CD14-positive monocyte (primary cell): ENCODE measurements at regions not wholly inside any gene's neighbourhood (a gene's known extent, or its start where the extent isn't known, plus 50 kb on each side); places are given as distances from the start of the nearest gene placed in this dataset.

Experiments
- DNase-seq, 3 donors: peaks; one replicate each; pipeline ENCODE4 v3.0.0-alpha.2; 2011 to 2022
- H2AFZ ChIP-seq: 2 replicates; pipeline ENCODE4 v1.6.0; 2012; ENCODE audit warnings: mild to moderate bottlenecking, low read depth, low read length, inconsistent platforms; ENCODE audit not compliant: insufficient read depth, poor library complexity, severe bottlenecking
- H3K27ac ChIP-seq, 2 donors: 1 replicate in 1 of 2; 2 replicates in 1 of 2; pipeline ENCODE4 v1.5.1; 2012 to 2013; ENCODE audit warnings: low read length in 2 of 2, control low read depth in 1 of 2, inconsistent platforms in 1 of 2, low read depth in 1 of 2, mild to moderate bottlenecking in 1 of 2
- H3K27me3 ChIP-seq, 2 donors: one replicate each; pipeline versions ENCODE4 v1.6.0 to v1.6.1; 2011 to 2013; ENCODE audit warnings: low read length in 2 of 2; ENCODE audit not compliant: control insufficient read depth in 2 of 2, insufficient read depth in 2 of 2
- H3K36me3 ChIP-seq, 2 donors: replicated peaks in 1 of 2; 1 replicate in 1 of 2; 2 replicates in 1 of 2; pipeline versions ENCODE4 v1.5.1 to v1.6.1; 2012 to 2013; ENCODE audit warnings: low read length in 2 of 2, control low read depth in 1 of 2, inconsistent platforms in 1 of 2, mild to moderate bottlenecking in 1 of 2; ENCODE audit not compliant: insufficient read depth in 2 of 2, control insufficient read depth in 1 of 2
- H3K4me1 ChIP-seq, 2 donors: 1 replicate in 1 of 2; 2 replicates in 1 of 2; pipeline versions ENCODE4 v1.5.1 to v1.6.1; 2012 to 2013; ENCODE audit warnings: low read length in 2 of 2, control low read depth in 1 of 2, inconsistent platforms in 1 of 2, mild to moderate bottlenecking in 1 of 2, moderate library complexity in 1 of 2; ENCODE audit not compliant: insufficient read depth in 2 of 2, control insufficient read depth in 1 of 2
- H3K4me2 ChIP-seq: replicated peaks from 2 replicates; pipeline ENCODE3; 2012; ENCODE audit warnings: low read length, moderate library complexity, mild to moderate bottlenecking; ENCODE audit not compliant: poor library complexity, severe bottlenecking; ENCODE audit errors: extremely low read depth
- H3K4me3 ChIP-seq, 3 experiments: fragments of 200-600 bp in 1 of 3; sonication (generic) in 1 of 3; replicated peaks in 1 of 3; 1 replicate in 2 of 3; 2 replicates in 1 of 3; pipeline ENCODE4 v1.5.1; 2011 to 2013; ENCODE audit warnings: low read length in 3 of 3, mild to moderate bottlenecking in 3 of 3, control low read depth in 2 of 3, low read depth in 2 of 3, inconsistent platforms in 1 of 3, moderate library complexity in 1 of 3
- H3K79me2 ChIP-seq: 2 replicates; pipeline ENCODE4 v1.6.0; 2012; ENCODE audit warnings: mild to moderate bottlenecking, control low read depth, inconsistent platforms, low read length, moderate library complexity; ENCODE audit not compliant: insufficient read depth
- H3K9ac ChIP-seq: 2 replicates; pipeline ENCODE4 v1.6.0; 2017; ENCODE audit warnings: low read length, mild to moderate bottlenecking; ENCODE audit not compliant: insufficient read depth, poor library complexity, severe bottlenecking
- H3K9me3 ChIP-seq, 2 donors: replicated peaks in 1 of 2; 1 replicate in 1 of 2; 2 replicates in 1 of 2; pipeline versions ENCODE4 v1.5.1 to v1.6.1; 2012 to 2013; ENCODE audit warnings: low read length in 2 of 2, control low read depth in 1 of 2; ENCODE audit not compliant: control insufficient read depth in 1 of 2, insufficient read depth in 1 of 2
- H4K20me1 ChIP-seq: 2 replicates; pipeline ENCODE4 v1.6.0; 2012; ENCODE audit warnings: mild to moderate bottlenecking, low read length, control low read depth, moderate library complexity; ENCODE audit not compliant: insufficient read depth
- H3K27ac Mint-ChIP-seq, 7 donors: one replicate each; pipeline ENCODE4 v1.8.0; 2020; ENCODE audit warnings: mild to moderate bottlenecking in 7 of 7, mixed read lengths in 7 of 7, moderate library complexity in 6 of 7, inconsistent platforms in 2 of 7
- H3K27me3 Mint-ChIP-seq, 3 donors: one replicate each; pipeline ENCODE4 v1.8.0; 2021 to 2022; ENCODE audit warnings: low read depth in 3 of 3, mild to moderate bottlenecking in 3 of 3, mixed read lengths in 3 of 3, moderate library complexity in 3 of 3, inconsistent platforms in 1 of 3
- H3K36me3 Mint-ChIP-seq, 2 donors: one replicate each; pipeline ENCODE4 v1.8.0; 2020; ENCODE audit warnings: mixed read lengths in 2 of 2, inconsistent platforms in 1 of 2, mild to moderate bottlenecking in 1 of 2
- H3K4me1 Mint-ChIP-seq: one replicate; pipeline ENCODE4 v1.8.0; 2020; ENCODE audit warnings: mild to moderate bottlenecking, mixed read lengths
- H3K4me3 Mint-ChIP-seq, 2 donors: one replicate each; pipeline ENCODE4 v1.8.0; 2020; ENCODE audit warnings: mild to moderate bottlenecking in 2 of 2, mixed read lengths in 2 of 2, moderate library complexity in 1 of 2
- H3K9me3 Mint-ChIP-seq, 7 donors: one replicate each; pipeline ENCODE4 v1.8.0; 2020 to 2022; ENCODE audit warnings: mixed read lengths in 7 of 7, mild to moderate bottlenecking in 6 of 7, moderate library complexity in 6 of 7, inconsistent platforms in 2 of 7
- CTCF ChIP-seq: fragments of 200-600 bp; IDR thresholded peaks from one replicate; pipeline ENCODE4 v1.8.0; 2022; ENCODE audit warnings: antibody characterized with exemption, mild to moderate bottlenecking
- WGBS: methylation state at CpG from one replicate; pipeline ENCODE4 v1.1.5; 2013; ENCODE audit warnings: missing lambda C conversion rate; ENCODE audit not compliant: insufficient coverage; 5-methylcytosine and 5-hydroxymethylcytosine counted together
- intact Hi-C, 2 donors: fragments of 100-400 bp; cut with micrococcal nuclease; formaldehyde crosslinking; loops; one replicate each; pipeline versions ENCODE4 v1.15.0 to v1.15.1; 2023

- 89% methylated on average over 48 of the region's 48 CpGs for WGBS
- H3K4me3 ChIP-seq: no peak overlapping the region
- no peaks in the 10 kb centered on the region for H3K79me2 ChIP-seq
- H4K20me1 ChIP-seq: no peaks in the 10 kb centered on the region
- no peak overlapping the region for H2AFZ ChIP-seq
- Mint-ChIP-seq H3K27me3 (peaks cover 0 to 1% (median 0%) of the 10 kb centered on the region in 3 donors), H3K9me3 (peaks cover 7 to 33% (median 18%) of the 10 kb centered on the region in 7 donors), H3K36me3 (no peaks in the 10 kb centered on the region), H3K27ac (no peak overlapping the region), H3K4me3 (no peak overlapping the region), H3K4me1 (no peaks in the 10 kb centered on the region)
- no peak for DNase-seq
- H3K4me1 ChIP-seq: no peaks in the 10 kb centered on the region
- H3K27ac ChIP-seq: no peak overlapping the region
- intact Hi-C loops: no loop called here
- H3K9ac ChIP-seq: no peak overlapping the region
- no peak for TF ChIP-seq CTCF
- H3K36me3 ChIP-seq: no peaks in the 10 kb centered on the region
- peaks cover 35 to 38% of the 10 kb centered on the region in 2 donors for H3K9me3 ChIP-seq
- H3K4me2 ChIP-seq: no peak overlapping the region
- H3K27me3 ChIP-seq: no peaks in the 10 kb centered on the region
These were observed 519.8 kb downstream of the TRIML1 start for GRCh38 chr4:188658958-188659522.

GRCh38 chr4:188660796-188661195 lies 521.6 kb downstream of the TRIML1 start:
- Mint-ChIP-seq H3K9me3 (peaks cover 7 to 31% (median 18%) of the 10 kb centered on the region in 7 donors), H3K27me3 (no peaks in the 10 kb centered on the region), H3K36me3 (no peaks in the 10 kb centered on the region), H3K4me1 (no peaks in the 10 kb centered on the region), H3K27ac (no peak overlapping the region), H3K4me3 (no peak overlapping the region)
- 83% methylated on average over 5 of the region's 7 CpGs for WGBS
- no peak overlapping the region for H3K4me3 ChIP-seq
- no peaks in the 10 kb centered on the region for H3K79me2 ChIP-seq
- no peak overlapping the region for H3K4me2 ChIP-seq
- no peak for TF ChIP-seq CTCF
- H3K36me3 ChIP-seq: no peaks in the 10 kb centered on the region
- H3K9me3 ChIP-seq: peaks cover 35 to 40% of the 10 kb centered on the region in 2 donors
- no peaks in the 10 kb centered on the region for H3K4me1 ChIP-seq
- no peaks in the 10 kb centered on the region for H3K27me3 ChIP-seq
- H2AFZ ChIP-seq: no peak overlapping the region
- DNase-seq: no peak
- no peaks in the 10 kb centered on the region for H4K20me1 ChIP-seq
- H3K27ac ChIP-seq: no peak overlapping the region
- intact Hi-C loops: no loop called here
- no peak overlapping the region for H3K9ac ChIP-seq
